Liver (tissue), 3 donors: ENCODE measurements at regions not wholly inside any gene's neighbourhood (a gene's known extent, or its start where the extent isn't known, plus 50 kb on each side); places are given as distances from the start of the nearest gene placed in this dataset.

Experiments
- CTCF ChIP-seq: fragments of 150-350 bp; IDR thresholded peaks from 2 replicates; pipeline ENCODE4 v1.5.1; 2017; ENCODE audit warnings: improper control_type of control experiment, low read depth, low read length; ENCODE audit not compliant: missing input control
- EGR1 ChIP-seq, 2 donors: IDR thresholded peaks; 2 replicates each; pipeline ENCODE4 v1.6.1; 2016 to 2018; ENCODE audit warnings: antibody characterized with exemption in 2 of 2, low read depth in 2 of 2
- GABPA ChIP-seq, 2 donors: IDR thresholded peaks in 1 of 2; conservative IDR thresholded peaks in 1 of 2; 2 replicates each; pipeline ENCODE4 v1.6.1; 2016; ENCODE audit warnings: antibody characterized with exemption in 2 of 2, mild to moderate bottlenecking in 1 of 2, moderate library complexity in 1 of 2
- MAX ChIP-seq: IDR thresholded peaks from 2 replicates; pipeline ENCODE4 v1.6.1; 2016; ENCODE audit warnings: antibody characterized with exemption
- TAF1 ChIP-seq: conservative IDR thresholded peaks from 2 replicates; pipeline ENCODE4 v1.6.1; 2016; ENCODE audit warnings: antibody characterized with exemption, mild to moderate bottlenecking
- YY1 ChIP-seq: IDR thresholded peaks from 2 replicates; pipeline ENCODE4 v1.6.1; 2016; ENCODE audit warnings: antibody characterized with exemption, mild to moderate bottlenecking
- ZBTB33 ChIP-seq: IDR thresholded peaks from 2 replicates; pipeline ENCODE4 v1.6.1; 2016; ENCODE audit warnings: antibody characterized with exemption
- TF ChIP-seq, protein P1 (sequence below): IDR thresholded peaks from 2 replicates; pipeline ENCODE4 v1.6.1; 2016; ENCODE audit warnings: antibody characterized with exemption
- donor health status: healthy.
- donor health status: healthy.

- TF ChIP-seq CTCF (no peak), ZBTB33 (no peak), GABPA (IDR thresholded peaks at IDR 0.05 in 1 of 2, conservative IDR thresholded peaks at IDR 0.05 in 1 of 2) (no peak), YY1 (no peak), MAX (no peak), TAF1 (no peak), EGR1 (IDR thresholded peaks at IDR 0.05; ENCODE audit: low read depth in 2 of 2) (no peak)
- TF ChIP-seq, protein P1, sequence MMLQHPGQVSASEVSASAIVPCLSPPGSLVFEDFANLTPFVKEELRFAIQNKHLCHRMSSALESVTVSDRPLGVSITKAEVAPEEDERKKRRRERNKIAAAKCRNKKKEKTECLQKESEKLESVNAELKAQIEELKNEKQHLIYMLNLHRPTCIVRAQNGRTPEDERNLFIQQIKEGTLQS, result no peak
Measured at GRCh38 chr6:11648436-11648775, 110.9 kb downstream of the TMEM170B start.
